ENCODE measurements at regions not wholly inside any gene's neighbourhood (a gene's known extent, or its start where the extent isn't known, plus 50 kb on each side); places are given as distances from the start of the nearest gene placed in this dataset.

DNA sequence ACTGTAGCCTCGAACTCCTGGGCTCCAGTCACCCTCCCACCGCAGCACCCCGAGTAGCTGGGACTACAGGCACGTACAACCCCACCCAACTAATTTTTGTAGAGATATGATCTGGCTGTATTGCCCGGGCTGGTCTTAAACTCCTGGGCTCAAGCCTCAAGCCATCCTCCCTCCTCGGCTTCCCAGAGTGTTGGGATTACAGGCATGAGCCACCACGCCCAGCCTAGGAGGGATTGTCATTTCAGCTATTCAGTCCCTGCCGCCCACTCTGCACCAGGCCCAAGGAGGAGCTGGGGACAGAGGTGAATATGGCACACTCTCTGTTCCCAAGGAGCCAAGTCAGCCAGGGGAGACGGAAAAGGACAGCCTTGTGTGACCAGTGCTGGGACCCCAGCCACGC, 256.2 kb downstream of the PARN start:
- H3K4me3 ChIP-seq (replicated peaks; ENCODE audit: low read depth, low read length), result no peak overlapping the region
- DNase-seq (ENCODE audit: extremely low read depth, low read depth), result no peak
- no peak for TF ChIP-seq CTCF (IDR thresholded peaks at IDR 0.05; ENCODE audit: low read depth, low read length, missing control alignments)

- DNase-seq (ENCODE audit: extremely low read depth, low read depth), result no peak
- no peak for TF ChIP-seq CTCF (IDR thresholded peaks at IDR 0.05; ENCODE audit: low read depth, low read length, missing control alignments)
- no peak overlapping the region for H3K4me3 ChIP-seq (replicated peaks; ENCODE audit: low read depth, low read length)
These were observed 256.7 kb downstream of the PARN start for GRCh38 chr16:14373406-14373805.

DNA sequence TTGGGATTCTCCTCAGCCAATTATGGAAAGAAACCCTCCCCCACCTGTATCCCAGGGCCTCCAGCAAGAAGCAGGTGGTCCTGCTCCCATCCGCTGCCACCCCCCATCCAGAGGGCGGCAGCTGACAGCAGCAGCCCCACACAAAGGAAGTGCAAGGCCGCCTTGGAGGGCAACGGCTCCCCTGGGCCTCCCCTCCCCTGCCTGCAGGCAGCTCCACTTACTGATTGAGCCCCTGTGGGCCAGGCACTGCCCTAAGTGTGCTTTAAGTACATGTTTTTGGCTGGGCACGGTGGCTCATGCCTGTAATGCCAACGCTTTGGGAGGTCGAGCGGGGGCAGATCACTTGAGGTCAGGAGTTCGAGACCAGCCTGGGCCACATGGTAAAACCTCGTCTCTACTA, 257.6 kb downstream of the PARN start:
- no peak for TF ChIP-seq CTCF (IDR thresholded peaks at IDR 0.05; ENCODE audit: low read depth, low read length, missing control alignments)
- H3K4me3 ChIP-seq (replicated peaks; ENCODE audit: low read depth, low read length), result no peak overlapping the region
- no peak for DNase-seq (ENCODE audit: extremely low read depth, low read depth)

- H3K4me3 ChIP-seq (replicated peaks; ENCODE audit: low read depth, low read length), result no peak overlapping the region
- DNase-seq (ENCODE audit: extremely low read depth, low read depth), result no peak
- no peak for TF ChIP-seq CTCF (IDR thresholded peaks at IDR 0.05; ENCODE audit: low read depth, low read length, missing control alignments)
These were observed 258.2 kb downstream of the PARN start for GRCh38 chr16:14371778-14372431.

- TF ChIP-seq CTCF (IDR thresholded peaks at IDR 0.05; ENCODE audit: low read depth, low read length, missing control alignments), result no peak
- H3K4me3 ChIP-seq (replicated peaks; ENCODE audit: low read depth, low read length), result no peak overlapping the region
- DNase-seq (ENCODE audit: extremely low read depth, low read depth), result no peak
These were observed 259.3 kb downstream of the PARN start for GRCh38 chr16:14370736-14371234.

DNA sequence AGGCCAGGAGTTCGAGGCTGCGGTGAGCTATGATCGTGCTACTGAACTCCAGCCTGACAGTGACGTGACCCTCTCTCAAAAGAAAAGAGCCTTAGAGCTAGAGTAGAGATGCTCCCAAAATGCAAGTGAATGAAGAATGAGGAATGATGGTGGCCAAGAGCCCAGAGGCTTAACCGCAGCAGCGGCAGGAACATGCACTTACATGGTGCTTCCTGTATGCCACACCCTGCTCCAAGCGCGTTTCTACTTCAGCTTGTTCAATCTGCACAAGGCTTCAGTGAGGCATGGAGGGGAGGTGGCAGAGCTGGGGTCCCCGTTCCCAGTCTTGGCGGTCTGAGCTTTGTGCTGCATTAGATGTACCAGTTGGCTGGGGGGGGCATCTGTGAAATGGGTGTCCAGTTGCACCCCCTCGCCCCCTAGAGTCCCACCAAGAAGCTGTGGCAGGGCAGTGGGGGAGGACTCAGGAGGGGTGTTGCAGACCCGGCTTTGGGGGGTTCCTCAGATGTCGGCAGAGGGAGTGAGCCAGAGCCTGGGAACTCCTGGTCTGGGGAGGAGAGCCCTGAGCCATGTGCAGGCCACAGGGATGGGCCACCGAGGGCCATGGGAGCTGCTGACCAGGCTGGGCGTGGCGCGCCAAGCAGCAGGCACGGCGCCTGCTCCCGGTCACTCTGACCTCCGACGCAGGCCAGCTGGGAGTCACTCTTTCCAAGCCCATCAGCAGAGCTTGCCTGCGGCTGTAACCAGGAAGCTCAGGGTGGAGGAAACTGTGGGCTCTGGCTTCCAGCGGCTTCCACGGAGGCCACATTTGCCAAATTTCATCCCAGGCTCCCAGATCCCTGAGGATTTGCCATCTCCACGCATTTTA, 260.1 kb downstream of the PARN start:
- DNase-seq (ENCODE audit: extremely low read depth, low read depth), result no peak
- no peak for TF ChIP-seq CTCF (IDR thresholded peaks at IDR 0.05; ENCODE audit: low read depth, low read length, missing control alignments)

More for the DNA sequence above, 260.1 kb downstream of the PARN start:
- H3K4me3 ChIP-seq (replicated peaks; ENCODE audit: low read depth, low read length), result no peak overlapping the region

Data from HFF-Myc (cell line).